UCSD-AML1 (cell line): ENCODE measurements at regions not wholly inside any gene's neighbourhood (a gene's known extent, or its start where the extent isn't known, plus 50 kb on each side); places are given as distances from the start of the nearest gene placed in this dataset.

Experiments
- DNase-seq: peaks from one replicate; lab custom pipeline; 2025; ENCODE audit not compliant: unreplicated experiment; lab: John Stamatoyannopoulos, UW

DNA sequence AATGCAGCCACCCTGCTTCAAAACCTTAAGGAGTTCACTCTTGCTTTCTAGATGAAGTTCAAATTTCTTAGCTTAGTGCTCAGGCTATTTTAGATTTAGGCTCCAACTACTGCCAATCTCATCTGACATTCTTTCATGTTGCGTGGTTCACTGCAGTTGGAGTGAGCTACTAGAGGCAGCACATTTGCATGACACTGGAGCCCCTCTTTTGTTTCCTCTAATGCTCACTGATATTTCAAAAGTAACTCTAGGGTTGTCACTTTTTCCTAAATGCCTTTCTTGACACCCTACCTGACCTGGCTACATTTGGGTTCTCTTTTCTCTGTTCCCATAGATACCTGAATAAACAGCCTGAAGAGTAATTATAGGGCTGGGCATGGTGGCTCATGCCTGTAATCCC is 586.5 kb upstream of the GOT2 start:
- DNase-seq = no peak

DNA sequence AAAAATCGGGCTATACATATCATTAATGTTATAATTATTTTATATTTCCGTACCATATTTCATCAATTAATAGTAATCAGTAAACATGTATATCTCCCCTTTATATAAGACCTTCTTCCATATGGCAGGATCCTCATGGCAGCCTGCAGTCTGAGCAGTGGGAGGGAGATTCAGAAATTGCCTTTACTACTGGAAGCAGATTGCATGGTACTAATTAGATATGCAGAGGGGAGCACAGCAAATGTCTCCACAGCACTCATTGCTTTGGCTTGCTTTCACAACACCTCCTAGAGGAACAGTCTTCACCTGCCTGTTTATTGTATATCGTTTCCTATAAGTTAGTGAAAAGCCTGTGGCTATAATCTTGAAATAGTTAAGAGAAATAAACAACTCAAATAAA is 585.8 kb upstream of the GOT2 start:
- DNase-seq = no peak

DNA sequence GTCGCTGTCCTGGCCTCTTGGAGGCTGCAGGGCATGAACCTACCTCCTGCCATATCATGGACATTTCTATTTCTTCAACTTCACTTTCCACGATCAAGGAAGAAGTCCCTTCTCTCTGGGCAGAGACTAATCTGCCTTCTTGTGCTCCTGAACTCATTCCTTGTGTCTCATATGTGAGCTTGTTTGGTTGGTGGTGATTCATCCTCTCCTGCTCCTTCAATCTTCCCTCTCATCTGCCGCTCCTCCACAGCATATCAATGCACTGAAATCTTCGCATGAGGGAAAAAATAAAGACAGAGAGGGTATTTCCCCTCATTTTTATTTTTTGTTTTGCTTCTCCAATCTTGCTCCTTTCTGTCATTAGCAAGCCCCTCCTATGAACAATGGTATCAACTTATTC is 571.7 kb upstream of the GOT2 start:
- no peak for DNase-seq

DNA sequence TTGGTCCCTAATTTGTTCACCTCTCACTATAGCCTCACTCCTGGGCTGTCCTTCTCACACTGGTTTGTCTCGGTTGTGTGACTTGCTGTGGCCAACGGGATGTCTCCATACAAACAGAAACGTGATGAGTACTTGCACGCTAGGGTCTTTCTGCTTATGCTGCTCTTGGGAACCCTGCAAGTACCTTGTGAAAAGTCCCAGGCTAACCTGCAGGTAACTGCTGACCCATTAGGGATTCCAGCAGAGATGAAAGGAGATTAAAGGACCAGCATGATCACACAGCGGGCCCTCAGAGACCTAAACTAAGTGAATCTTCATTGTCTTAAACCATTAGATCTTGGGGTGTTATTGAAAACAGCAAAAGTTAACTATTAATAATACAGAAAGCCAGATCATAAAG is 562.8 kb upstream of the GOT2 start:
- no peak for DNase-seq

DNA sequence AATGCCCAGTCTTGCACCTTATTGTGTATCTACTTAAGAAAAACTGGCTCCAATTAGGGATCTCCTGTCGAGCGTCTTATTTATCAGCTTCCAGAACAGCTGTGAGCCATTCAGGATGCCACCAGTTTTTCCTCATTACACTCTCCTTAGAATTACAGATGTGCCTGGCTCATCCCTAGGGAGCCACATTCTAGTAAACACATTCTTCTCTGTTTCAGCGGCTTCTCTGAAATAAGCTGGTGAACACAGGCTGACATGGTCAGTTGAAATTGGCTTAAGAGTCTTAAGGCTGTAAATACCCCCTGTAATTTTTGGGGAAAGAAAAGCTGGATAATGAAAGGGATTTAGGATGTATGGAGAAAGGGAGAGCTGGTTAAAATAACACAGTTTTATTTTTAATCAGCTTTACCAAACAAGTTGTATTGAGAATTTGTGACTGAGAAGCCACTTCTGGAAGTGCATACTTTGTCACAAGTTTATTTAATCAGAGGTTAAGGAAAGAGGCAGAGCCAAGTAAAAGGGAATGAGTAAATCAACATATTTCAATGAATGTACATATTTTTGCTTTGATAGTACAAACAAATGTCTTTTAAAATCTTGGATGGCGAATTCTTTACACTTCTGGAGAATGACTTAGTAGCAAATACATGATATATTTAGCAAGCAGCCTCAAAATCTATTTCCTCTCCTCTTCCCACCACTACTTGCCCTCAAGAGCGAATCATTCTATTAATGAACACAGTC is 562.0 kb upstream of the GOT2 start:
- no peak for DNase-seq

DNA sequence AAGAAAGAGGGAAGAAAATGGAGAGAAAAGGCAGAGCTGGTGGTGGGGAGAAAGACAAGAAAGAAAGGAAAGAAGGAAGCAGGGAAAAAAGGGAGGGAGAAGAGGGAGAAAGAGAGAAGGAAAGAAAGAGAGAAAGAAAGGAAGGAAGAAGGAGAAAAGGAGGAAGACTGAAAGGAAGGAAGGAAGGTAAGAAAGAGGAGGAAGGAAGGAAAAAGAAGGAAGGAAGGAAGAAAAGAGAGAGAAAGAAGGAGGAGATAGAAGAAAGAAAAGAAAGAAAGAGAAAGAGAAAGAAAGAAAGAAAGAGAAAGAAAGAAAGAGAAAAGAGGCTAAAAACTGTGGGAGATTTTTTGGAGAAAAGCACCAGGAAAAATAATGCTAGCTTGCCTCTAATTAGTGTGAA is 561.4 kb upstream of the GOT2 start:
- no peak for DNase-seq

DNA sequence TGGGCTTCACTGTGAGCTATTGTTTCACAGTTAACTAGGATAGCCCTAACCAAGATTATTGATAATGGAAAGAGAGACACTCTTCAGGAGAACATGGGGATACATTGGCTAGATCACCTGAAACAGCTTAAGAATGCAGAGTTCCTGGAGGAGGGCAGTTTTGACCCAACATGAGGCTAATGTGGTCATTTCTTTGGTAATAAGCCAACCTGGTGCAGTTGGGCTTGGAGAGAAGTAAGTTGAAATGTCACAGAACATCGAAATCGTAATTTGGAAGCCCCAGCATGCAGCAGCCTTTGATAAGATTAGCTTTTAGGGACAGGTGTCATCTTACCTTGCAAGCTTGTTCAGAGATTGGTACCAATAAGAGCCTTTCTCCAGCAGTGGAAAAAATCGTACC is 556.6 kb upstream of the GOT2 start:
- no peak for DNase-seq

DNA sequence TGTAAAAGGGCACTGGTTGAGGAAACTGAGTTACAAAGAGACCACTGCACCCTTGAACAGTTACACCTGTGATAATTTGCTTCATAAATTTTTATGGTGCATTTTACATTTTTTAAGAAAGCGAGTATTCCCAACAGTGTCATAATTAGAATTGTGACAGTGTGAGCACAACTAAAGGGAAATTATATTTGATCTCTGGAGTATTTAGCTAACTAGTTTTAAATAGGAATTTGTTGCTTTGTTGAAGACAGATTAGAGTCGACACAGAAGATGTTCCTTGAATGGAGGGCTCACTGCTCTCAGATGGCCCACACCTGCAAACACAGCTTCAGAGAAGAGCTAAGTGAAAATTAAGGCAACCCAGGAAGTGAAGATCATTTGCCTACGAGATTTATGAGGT is 555.0 kb upstream of the GOT2 start:
- no peak for DNase-seq

DNA sequence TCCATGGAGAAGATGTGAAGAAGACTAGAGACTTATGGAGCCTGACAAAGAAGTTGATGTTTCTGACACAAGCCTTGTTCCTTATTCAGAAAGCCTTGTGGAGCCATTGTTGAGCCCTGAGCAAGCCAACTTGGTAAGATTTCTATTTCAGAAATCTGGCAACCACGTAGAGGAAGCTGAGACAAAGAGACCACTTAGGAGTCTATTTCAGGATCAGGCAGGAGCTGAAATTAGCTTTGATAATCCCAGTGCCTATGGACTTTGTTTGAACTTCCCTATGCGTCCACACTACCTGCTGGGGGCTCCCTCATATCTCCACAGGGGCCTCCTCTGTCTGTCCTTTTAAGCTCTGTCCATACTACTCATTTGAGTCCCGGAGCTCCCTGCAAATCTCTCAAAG is 540.0 kb upstream of the GOT2 start:
- DNase-seq = no peak

DNA sequence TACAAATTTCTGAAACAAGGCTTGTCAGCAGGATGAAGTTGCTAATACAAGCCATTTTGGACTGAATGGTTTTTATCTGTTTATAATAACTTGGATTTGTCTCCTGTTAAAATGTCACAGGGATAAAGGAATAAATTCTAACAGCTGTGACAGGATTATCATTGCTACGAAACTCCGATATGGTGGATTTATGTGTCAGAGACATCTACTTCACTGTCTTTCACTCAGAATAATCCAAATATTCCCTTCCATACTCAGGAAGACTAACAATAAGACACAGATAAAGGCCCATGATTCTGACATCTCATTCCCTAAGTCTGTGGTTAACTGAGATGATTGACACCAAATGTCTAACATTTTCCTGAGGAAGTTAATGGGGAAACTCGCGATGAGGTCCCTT is 529.8 kb upstream of the GOT2 start:
- no peak for DNase-seq

DNA sequence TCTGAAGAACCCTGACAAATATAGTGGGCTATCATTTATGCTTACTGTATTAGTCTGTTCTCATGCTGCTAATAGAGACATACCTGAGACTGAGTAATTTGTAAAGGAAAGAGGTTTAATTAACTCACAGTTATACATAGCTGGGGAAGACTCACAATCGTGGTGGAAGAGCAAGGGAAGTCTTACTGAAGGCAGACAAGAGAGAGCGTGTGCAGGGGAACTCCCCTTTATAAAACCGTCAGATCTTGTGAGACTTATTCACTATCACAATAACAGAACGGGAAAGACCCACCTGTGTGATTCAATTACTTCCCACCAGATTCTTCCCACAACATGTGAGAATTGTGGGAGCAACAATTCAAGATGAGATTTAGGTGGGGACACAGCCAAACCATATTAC is 526.8 kb upstream of the GOT2 start:
- DNase-seq = no peak

DNA sequence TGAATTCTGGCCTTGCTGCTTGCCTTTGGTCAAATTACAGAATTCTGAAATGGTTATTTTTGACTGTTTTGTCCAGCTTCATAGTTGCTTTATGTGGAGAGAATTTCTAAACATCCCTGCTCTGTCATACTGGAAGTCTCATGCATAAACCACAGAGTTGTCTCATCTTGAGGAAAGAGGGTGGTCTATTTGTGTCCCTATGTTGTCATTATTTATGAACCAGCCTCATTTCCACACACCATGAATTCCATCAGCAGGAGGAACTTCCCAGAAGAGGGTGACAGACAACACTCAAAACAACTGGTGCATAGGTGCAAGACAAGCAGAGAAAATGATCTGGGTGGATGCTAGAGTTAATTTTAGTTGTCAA is 525.8 kb upstream of the GOT2 start:
- no peak for DNase-seq

DNA sequence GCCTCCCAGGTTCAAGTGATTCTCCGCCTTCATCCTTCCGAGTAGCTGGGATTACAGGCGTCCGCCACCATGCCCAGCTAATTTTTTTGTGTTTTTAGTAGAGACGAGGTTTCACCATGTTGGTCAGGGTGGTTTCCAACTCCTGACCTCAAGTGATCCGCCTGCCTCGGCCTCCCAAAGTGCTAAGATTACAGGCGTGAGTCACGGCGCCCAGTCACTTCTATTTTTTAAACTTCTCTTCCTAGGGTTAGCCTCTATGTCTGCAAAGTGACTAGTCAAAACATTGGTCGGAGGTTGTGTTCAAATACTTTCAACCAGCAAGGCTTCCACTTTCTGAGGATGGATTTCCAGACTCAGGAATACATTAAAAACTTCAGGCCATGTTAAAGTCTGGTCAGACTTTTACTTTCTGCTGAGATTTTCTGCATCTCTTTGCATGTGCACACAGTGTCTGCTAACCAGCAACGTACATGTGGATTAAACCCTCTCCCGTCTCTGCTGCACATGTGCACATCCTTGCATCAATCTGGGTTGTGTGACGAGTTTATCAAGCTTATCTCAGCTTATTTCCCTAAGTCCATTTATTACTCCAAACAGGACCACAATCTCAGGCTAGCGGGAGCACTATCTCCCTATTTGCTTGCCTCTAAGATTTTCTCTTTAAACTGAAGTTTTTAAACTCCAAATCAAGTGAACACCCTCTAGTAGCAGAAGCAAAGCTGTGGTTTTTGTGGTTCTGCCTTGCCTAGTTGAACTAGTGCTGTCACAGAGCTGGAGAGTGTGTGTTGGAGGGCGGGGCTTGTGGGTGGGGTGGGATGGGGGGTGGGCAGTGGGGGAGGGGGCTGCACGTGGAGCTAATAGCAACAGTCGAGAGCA is 525.2 kb upstream of the GOT2 start:
- DNase-seq = no peak

DNA sequence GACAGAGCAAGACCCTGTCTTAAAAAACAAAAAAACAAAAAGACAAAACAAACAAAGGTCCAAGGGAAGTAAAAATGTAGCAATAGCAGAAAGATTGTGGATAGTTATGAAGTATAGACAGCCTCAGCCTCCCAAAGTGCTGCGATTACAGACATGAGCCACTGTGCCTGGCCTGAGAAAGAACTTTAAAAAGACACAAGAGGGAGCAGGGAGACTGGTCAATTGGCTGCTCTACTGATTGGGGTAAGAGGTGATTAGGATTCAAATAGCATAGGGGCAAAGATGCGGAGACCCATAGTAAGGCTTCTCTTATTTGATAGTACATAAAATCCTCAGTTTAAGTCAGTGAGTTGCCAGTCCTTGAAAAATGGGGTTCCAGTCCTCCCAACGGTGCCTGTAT is 518.2 kb upstream of the GOT2 start:
- no peak for DNase-seq

DNA sequence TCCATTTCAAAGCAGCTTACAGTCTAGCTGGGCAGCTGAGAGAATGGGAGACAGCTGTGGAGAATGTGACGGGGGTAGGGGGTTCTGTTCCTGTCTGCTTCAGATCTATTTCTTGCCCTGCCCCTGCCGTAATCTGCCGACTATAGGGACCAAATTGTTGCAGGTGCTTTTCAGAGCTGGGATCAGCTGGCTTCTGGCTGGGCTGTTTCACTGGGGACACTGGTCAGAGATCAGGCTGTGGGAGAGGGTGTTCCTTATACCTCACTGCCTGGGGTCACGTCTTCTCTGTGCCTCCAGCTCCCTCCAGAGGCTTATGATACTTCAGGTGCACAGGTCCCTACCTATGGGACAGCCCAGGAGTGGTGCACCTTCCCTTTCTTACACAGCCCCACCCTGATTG is 514.9 kb upstream of the GOT2 start:
- DNase-seq = no peak

DNA sequence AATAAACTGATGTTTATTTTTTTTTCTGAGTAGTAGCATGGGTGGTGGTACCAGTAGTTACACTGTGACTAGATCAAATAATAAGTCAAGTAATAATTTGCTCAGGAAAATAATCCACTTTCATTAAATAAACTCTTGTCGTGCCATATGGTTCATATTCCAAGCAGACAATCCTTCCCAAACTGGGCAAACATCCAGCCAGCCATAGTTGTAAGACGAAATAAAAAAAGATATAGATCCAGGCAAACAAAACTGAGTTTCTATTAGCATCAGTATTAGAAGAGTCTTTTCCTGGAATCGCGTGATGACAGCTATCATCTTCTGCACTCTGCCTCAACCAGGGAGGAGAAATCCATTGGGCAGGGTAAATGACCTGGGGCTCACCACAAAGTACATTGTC is 508.4 kb upstream of the GOT2 start:
- no peak for DNase-seq

DNA sequence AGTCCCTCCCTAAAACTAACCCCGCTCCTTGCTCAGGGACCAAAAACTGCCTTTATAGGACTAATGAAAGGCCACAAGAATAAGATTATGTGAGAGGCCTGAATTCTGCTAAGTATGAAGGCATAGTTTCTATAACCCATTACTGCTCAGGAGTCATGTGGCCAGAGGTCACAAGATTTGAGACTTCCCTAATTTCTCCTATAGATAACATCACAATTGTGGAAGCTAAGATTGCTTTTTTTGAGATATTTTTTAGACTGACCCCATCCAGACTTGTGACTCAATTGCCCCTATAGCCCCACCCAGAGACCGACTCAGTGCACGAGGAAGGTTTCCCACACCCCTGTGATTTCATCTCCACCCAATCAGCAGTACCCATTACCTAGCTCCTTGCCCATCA is 504.1 kb upstream of the GOT2 start:
- no peak for DNase-seq

DNA sequence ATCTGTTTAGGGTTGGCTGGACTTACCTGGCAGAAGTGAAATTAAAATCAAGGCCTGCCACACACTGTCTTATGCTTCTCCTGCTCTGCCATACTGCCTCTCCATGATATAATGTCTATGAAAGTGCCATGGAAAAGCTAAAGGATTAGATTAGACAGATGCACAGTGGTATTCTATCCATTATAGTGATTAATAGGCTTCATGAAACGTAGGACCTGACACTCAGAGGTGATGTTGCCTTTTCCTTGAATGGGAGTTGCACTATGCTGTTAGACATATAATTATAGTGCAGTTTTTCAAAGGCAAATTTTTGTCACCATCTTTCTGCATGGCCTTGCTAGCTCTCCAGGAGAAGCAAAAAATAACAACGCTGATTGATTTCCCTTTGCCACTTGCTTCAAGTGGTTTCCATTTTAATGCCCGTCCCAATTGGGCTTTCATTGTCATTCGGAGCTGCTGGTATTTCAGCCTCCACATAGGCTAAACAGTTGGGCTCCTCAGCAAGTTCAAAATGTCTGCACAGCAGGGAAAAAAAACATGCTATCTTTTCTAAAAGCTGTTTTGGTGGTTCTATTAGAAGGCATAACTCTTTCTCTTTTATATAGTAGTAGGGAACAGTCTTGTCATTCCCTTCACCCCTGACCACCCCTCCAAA is 502.8 kb upstream of the GOT2 start:
- DNase-seq = no peak

DNA sequence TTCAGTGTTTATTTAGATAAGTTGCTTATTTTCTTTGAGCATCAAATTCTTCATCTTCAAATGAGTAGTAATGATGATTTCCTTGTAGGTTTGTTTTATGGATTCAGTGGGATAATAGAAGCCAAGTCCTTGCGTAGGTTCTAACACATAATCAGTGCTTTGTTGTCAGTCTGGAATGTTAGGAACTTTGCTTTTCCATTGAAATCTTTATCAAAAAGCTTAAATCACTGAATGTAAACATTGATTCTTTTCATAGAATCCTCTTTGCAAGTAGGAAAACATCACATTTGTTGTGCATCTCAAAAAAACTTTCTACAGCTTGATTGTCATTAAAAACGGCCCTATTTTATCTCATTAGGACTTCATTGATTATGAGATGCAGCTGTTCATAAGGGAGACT is 490.3 kb upstream of the GOT2 start:
- DNase-seq = no peak

DNA sequence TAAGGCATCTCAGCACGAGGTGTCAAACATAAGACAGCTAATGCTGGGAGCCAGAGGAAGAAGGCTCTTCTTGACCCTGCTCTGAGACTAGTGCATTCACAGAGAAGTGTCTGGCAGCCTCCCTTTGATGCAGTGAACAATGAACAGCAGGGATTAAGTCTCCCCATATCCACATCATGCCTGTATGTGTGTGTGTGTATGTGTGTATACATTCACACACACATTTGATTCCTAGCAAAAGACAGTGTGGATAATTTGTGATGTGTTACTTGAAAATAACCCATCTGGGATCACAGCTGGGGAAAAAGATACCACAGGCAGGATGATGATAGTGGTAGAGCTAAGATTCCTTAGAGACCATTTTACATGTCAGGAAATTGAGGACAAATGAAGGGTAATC is 485.9 kb upstream of the GOT2 start:
- DNase-seq = no peak

DNA sequence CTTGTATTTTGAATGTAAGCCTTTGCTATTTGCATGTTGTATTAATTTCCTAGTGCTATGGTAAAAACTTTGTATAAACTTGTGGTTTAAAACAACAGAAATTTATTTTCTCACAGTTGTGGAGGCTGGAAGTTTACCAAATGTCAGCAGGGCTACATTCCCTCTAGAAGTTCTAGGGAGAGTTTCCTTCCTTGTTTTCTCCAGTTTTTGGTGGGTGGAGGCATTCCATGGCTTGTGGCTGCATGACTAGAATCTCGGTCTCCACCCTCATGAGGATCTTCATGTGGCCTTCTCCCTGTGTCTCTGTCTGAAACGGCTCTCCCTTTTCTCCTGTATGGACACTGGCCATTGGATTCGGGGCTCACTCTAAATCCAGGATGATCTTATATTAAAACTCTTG is 482.2 kb upstream of the GOT2 start:
- no peak for DNase-seq

DNA sequence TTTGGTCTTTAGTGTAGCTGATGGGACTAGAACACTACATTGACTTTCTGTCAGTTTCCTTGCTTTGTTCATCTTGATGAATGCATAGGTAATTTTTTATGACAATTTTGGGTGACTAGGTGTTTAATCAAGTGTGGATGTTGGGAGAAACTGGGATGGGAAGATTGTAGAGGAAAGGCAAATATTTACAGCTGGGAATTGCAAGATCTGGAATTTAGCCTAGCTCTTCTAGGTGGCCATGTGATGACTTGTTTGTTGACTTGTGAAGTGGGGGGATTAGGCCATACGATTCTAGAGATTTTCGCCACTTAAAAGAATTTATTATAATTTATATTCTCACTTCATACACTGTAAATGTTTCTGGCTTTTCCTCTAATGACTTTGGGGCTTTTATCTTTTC is 480.3 kb upstream of the GOT2 start:
- no peak for DNase-seq
